Endothelial cell of umbilical vein (primary cell): ENCODE measurements at regions not wholly inside any gene's neighbourhood (a gene's known extent, or its start where the extent isn't known, plus 50 kb on each side); places are given as distances from the start of the nearest gene placed in this dataset.

ENCODE experiments used
- BruUV-seq: library from RNA; stranded (reverse); fragments of 400-500 nt; replicated peaks from 2 replicates; lab custom pipeline; 2021; lab: Mats Ljungman, UMichigan
- CTCF ChIA-PET: fragments of 300-600, 350-600 bp; sonication (Branson Sonifier 250); formaldehyde crosslinking; loops from one replicate; lab custom pipeline; 2021; ENCODE audit warnings: antibody characterized with exemption, inconsistent platforms; lab: Charles Lee
- POLR2A ChIA-PET: fragments of 300-600, 350-600 bp; sonication (Branson Sonifier 250); formaldehyde crosslinking; loops from one replicate; lab custom pipeline; 2021; ENCODE audit warnings: antibody characterized with exemption, inconsistent platforms; lab: Charles Lee
- DNase-seq: peaks from one replicate; pipeline ENCODE4 v3.0.0-alpha.2; 2011; ENCODE audit warnings: low read depth, low spot score
- FAIRE-seq: peaks from 2 replicates; lab custom pipeline; 2011; peaks lifted over from hg19 to GRCh38; lab: Jason Lieb, UNC
- H2AFZ ChIP-seq: 2 replicates; pipeline ENCODE4 v1.6.0; 2012; ENCODE audit warnings: low read depth, low read length, control low read depth, inconsistent platforms
- H3K27ac ChIP-seq: 2 replicates; pipeline ENCODE4 v1.5.1; 2011; ENCODE audit warnings: low read depth, mild to moderate bottlenecking, control low read depth, low read length, moderate library complexity; ENCODE audit not compliant: insufficient read depth
- H3K27me3 ChIP-seq, 2 experiments: 2 replicates each; pipeline versions ENCODE4 v1.6.0 to v1.6.1; 2011; ENCODE audit warnings: low read length in 2 of 2, mixed read lengths in 1 of 2; ENCODE audit not compliant: control insufficient read depth in 2 of 2, insufficient read depth in 2 of 2
- H3K36me3 ChIP-seq, 2 experiments: 2 replicates in 1 of 2; 3 replicates in 1 of 2; pipeline ENCODE4 v1.5.1; 2011; ENCODE audit warnings: low read length in 2 of 2, mild to moderate bottlenecking in 1 of 2, moderate library complexity in 1 of 2; ENCODE audit not compliant: control insufficient read depth in 2 of 2, insufficient read depth in 2 of 2; ENCODE audit errors: extremely low read depth in 1 of 2
- H3K4me1 ChIP-seq: 3 replicates; pipeline ENCODE4 v1.5.1; 2011; ENCODE audit warnings: mild to moderate bottlenecking, low read length; ENCODE audit not compliant: control insufficient read depth, insufficient read depth; ENCODE audit errors: extremely low read depth
- H3K4me2 ChIP-seq: 2 replicates; pipeline ENCODE4 v1.6.1; 2011; ENCODE audit warnings: low read length, control low read depth, mixed read lengths; ENCODE audit not compliant: insufficient read depth
- H3K4me3 ChIP-seq, 3 experiments: fragments of 200-600 bp in 1 of 3; sonication (generic), shearing (Covaris generic) in 1 of 3; replicated peaks in 1 of 3; 2 replicates each; pipeline ENCODE4 v1.5.1; 2011 to 2016; ENCODE audit warnings: control low read depth in 3 of 3, low read length in 3 of 3, mild to moderate bottlenecking in 2 of 3, inconsistent platforms in 1 of 3, low read depth in 1 of 3, moderate library complexity in 1 of 3; ENCODE audit not compliant: insufficient read depth in 1 of 3
- H3K79me2 ChIP-seq: 2 replicates; pipeline ENCODE4 v1.6.0; 2012; ENCODE audit warnings: low read length, inconsistent platforms; ENCODE audit not compliant: control insufficient read depth, insufficient read depth
- H3K9ac ChIP-seq: replicated peaks from 2 replicates; pipeline ENCODE3; 2011; ENCODE audit warnings: low read length, control low read depth; ENCODE audit not compliant: insufficient read depth; ENCODE audit errors: extremely low read depth
- H3K9me1 ChIP-seq: replicated peaks from 3 replicates; pipeline ENCODE4 v1.6.0; 2011; ENCODE audit warnings: mild to moderate bottlenecking, low read length; ENCODE audit not compliant: control insufficient read depth, insufficient read depth; ENCODE audit errors: extremely low read depth
- H3K9me3 ChIP-seq: replicated peaks from 2 replicates; pipeline ENCODE4 v1.5.1; 2012; ENCODE audit warnings: low read length, inconsistent platforms; ENCODE audit not compliant: control insufficient read depth, insufficient read depth
- H4K20me1 ChIP-seq: replicated peaks from 2 replicates; pipeline ENCODE3; 2011; ENCODE audit warnings: mild to moderate bottlenecking, low read length; ENCODE audit not compliant: control insufficient read depth, insufficient read depth; ENCODE audit errors: extremely low read depth
- CTCF ChIP-seq, 2 donors: IDR thresholded peaks; 1 replicate in 1 of 2; 2 replicates in 1 of 2; pipeline ENCODE4 v1.5.1; 2011; ENCODE audit warnings: low read length in 2 of 2, mild to moderate bottlenecking in 2 of 2, moderate library complexity in 2 of 2, control low read depth in 1 of 2, inconsistent platforms in 1 of 2, low read depth in 1 of 2; ENCODE audit not compliant: insufficient read depth in 1 of 2; ENCODE audit errors: extremely low read depth in 1 of 2
- EZH2 ChIP-seq: IDR thresholded peaks from 2 replicates; pipeline ENCODE4 v1.6.1; 2012; ENCODE audit warnings: borderline replicate concordance, low read depth, mild to moderate bottlenecking, moderate library complexity, low read length, inconsistent platforms; ENCODE audit not compliant: severe bottlenecking
- JUN ChIP-seq: IDR thresholded peaks from 2 replicates; pipeline ENCODE4 v1.6.1; 2011; ENCODE audit warnings: borderline replicate concordance, low read depth; ENCODE audit not compliant: insufficient read length, insufficient read depth
- MYC ChIP-seq: IDR thresholded peaks from one replicate; pipeline ENCODE4 v1.6.1; 2011; ENCODE audit warnings: mild to moderate bottlenecking, low read depth, low read length
- POLR2A ChIP-seq: IDR thresholded peaks from 2 replicates; pipeline ENCODE4 v1.6.1; 2012; ENCODE audit warnings: low read depth, mild to moderate bottlenecking, control low read depth, low read length
- POLR2AphosphoS5 ChIP-seq: IDR thresholded peaks from 2 replicates; pipeline ENCODE4 v1.6.1; 2012; ENCODE audit warnings: low read depth, mild to moderate bottlenecking, control low read depth, low read length, moderate library complexity; ENCODE audit not compliant: insufficient read depth
- dilution Hi-C: fragments of 300-500 bp; cut with MboI; formaldehyde crosslinking; loops from one replicate; pipeline ENCODE4 v1.15.0; 2019; ENCODE audit warnings: low sequenced_read_pairs; ENCODE audit not compliant: extremely low pct_ligation_motif_present
- intact Hi-C: fragments of 100-400 bp; cut with micrococcal nuclease; formaldehyde crosslinking; loops from one replicate; pipeline ENCODE4 v1.10.0; 2022
- TF ChIP-seq, protein P1 (sequence below): IDR thresholded peaks from 2 replicates; pipeline ENCODE4 v1.6.1; 2011; ENCODE audit not compliant: insufficient read depth, insufficient read length

DNA sequence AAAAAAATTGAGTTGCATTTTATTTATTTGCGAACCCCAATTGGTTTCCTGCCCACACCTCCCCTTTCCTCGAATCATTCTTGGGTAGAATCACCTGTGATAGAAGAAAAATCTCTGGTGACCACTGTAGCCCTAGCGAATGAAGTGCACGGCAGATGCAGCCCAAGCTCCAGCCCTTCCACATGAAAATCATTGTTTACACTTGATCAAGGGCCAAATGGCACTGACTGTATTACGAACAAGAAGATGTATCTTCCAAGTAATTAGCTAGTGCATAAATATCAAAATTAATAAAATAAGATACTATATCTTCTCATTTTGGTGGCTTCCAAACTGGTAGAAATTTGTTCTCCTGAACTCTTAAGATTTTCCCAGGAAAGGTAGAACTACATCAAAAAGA, 93.4 kb upstream of the ARID1B start:
- TF ChIP-seq EZH2 (no peak), MYC (no peak), POLR2AphosphoS5 (no peak), JUN (no peak), CTCF (IDR thresholded peaks at IDR 0.05; ENCODE audit: extremely low read depth in 1 of 2, insufficient read depth in 1 of 2, low read depth in 1 of 2, low read length in 2 of 2) (no peak), POLR2A (no peak)
- TF ChIP-seq, protein P1, sequence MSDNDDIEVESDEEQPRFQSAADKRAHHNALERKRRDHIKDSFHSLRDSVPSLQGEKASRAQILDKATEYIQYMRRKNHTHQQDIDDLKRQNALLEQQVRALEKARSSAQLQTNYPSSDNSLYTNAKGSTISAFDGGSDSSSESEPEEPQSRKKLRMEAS = no peak
- CTCF ChIA-PET = interaction anchor here (0.6 kb wide), 1 partner anchor 520 kb away, joined by 3 read pairs; no protein-coding TSS in a partner anchor
- no peaks in the 10 kb centered on the region for H3K79me2 ChIP-seq
- dilution Hi-C loops = no loop called here
- intact Hi-C loops = loop anchor here (10.0 kb wide), 4 partner anchors 181 to 1359 kb away; no protein-coding TSS in a partner anchor
- H3K4me1 ChIP-seq = peaks cover 11% of the 10 kb centered on the region
- peaks cover 7 to 21% of the 10 kb centered on the region in 2 experiments for H3K27me3 ChIP-seq
- H3K36me3 ChIP-seq = no peaks in the 10 kb centered on the region
- POLR2A ChIA-PET = no interaction called here
- H4K20me1 ChIP-seq = no peaks in the 10 kb centered on the region
- no peak overlapping the region for H3K9ac ChIP-seq
- no peak overlapping the region for H2AFZ ChIP-seq
- no peaks in the 10 kb centered on the region for H3K9me1 ChIP-seq
- H3K27ac ChIP-seq = no peak overlapping the region
- DNase-seq = no peak
- FAIRE-seq = no peak
- H3K4me3 ChIP-seq = no peak overlapping the region
- H3K9me3 ChIP-seq = no peaks in the 10 kb centered on the region
- H3K4me2 ChIP-seq = no peak overlapping the region
- BruUV-seq = no TSS peak
